DND-41 (cell line): ENCODE measurements at regions not wholly inside any gene's neighbourhood (a gene's known extent, or its start where the extent isn't known, plus 50 kb on each side); places are given as distances from the start of the nearest gene placed in this dataset.

Experiments
- EZH2 ChIP-seq: IDR thresholded peaks from 3 replicates; pipeline ENCODE4 v1.6.1; 2012; ENCODE audit warnings: borderline replicate concordance, low read depth, mild to moderate bottlenecking, moderate library complexity, low read length, inconsistent platforms; ENCODE audit not compliant: severe bottlenecking
- TF ChIP-seq, protein P1 (sequence below): IDR thresholded peaks from 2 replicates; pipeline ENCODE4 v1.5.1; 2012; ENCODE audit warnings: borderline replicate concordance, low read length, moderate library complexity, mild to moderate bottlenecking; ENCODE audit not compliant: poor library complexity, severe bottlenecking; ENCODE audit errors: extremely low read depth

DNA sequence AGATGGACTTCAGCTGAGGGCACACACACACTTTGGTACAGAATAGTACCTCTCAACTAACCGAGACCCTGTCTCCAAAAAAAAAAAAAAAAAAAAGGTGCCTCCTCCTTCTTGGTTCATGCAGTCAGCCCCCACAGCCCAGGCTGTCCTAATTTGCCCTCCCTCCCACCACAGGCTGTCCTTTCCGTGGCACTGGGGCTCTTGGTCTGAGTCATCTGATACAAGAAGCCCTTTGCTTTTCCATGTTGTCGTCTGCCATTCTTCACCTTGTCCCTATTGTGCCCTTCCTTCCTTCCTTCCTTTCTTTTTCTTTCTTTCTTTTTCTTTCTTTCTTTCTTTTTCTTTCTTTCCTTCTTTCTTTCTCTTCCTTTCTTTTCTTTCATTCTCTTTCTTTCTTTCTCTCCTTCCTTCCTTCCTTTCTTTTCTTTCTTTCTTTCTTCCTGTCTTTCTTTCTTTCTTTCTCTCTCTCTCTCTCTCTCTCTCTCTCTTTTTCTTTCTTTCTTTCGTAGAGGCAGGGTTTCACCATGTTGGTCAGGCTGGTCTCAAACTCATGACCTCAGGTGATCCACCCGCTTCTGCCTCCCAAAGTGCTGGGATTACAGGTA is 96.0 kb upstream of the IKZF1 start:
- TF ChIP-seq, protein P1, sequence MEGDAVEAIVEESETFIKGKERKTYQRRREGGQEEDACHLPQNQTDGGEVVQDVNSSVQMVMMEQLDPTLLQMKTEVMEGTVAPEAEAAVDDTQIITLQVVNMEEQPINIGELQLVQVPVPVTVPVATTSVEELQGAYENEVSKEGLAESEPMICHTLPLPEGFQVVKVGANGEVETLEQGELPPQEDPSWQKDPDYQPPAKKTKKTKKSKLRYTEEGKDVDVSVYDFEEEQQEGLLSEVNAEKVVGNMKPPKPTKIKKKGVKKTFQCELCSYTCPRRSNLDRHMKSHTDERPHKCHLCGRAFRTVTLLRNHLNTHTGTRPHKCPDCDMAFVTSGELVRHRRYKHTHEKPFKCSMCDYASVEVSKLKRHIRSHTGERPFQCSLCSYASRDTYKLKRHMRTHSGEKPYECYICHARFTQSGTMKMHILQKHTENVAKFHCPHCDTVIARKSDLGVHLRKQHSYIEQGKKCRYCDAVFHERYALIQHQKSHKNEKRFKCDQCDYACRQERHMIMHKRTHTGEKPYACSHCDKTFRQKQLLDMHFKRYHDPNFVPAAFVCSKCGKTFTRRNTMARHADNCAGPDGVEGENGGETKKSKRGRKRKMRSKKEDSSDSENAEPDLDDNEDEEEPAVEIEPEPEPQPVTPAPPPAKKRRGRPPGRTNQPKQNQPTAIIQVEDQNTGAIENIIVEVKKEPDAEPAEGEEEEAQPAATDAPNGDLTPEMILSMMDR: no peak
- no peak for TF ChIP-seq EZH2
